ENCODE measurements at regions not wholly inside any gene's neighbourhood (a gene's known extent, or its start where the extent isn't known, plus 50 kb on each side); places are given as distances from the start of the nearest gene placed in this dataset.

GRCh38 chr6:126427713-126428112, 87.8 kb downstream of the CENPW start:
- no TSS peak for BruUV-seq (replicated peaks)
- Histone ChIP-seq H3K4me1 (ENCODE audit: control insufficient read depth, insufficient read depth, low read length) (no peaks in the 10 kb centered on the region), H3K4me3 (no peak overlapping the region), H3K27ac (ENCODE audit: control insufficient read depth, insufficient read depth) (no peak overlapping the region), H3K9ac (ENCODE audit: control insufficient read depth, insufficient read depth, low read length) (no peak overlapping the region), H2AFZ (ENCODE audit: control insufficient read depth, low read depth, low read length) (no peak overlapping the region), H3K36me3 (ENCODE audit: control insufficient read depth in 2 of 2, insufficient read depth in 2 of 2, low read length in 1 of 2) (no peaks in the 10 kb centered on the region), H3K27me3 (replicated peaks in 1 of 2; ENCODE audit: control insufficient read depth in 2 of 2, insufficient read depth in 2 of 2, low read length in 1 of 2) (no peaks in the 10 kb centered on the region), H3K4me2 (ENCODE audit: control insufficient read depth, insufficient read depth) (no peak overlapping the region), H3K79me2 (ENCODE audit: control insufficient read depth, insufficient read depth, low read length) (no peaks in the 10 kb centered on the region), H3K9me3 (replicated peaks; ENCODE audit: control insufficient read depth, insufficient read depth, low read length) (no peaks in the 10 kb centered on the region), H4K20me1 (ENCODE audit: control insufficient read depth, insufficient read depth) (no peaks in the 10 kb centered on the region)
- FAIRE-seq (no peak), ATAC-seq (no peak), DNase-seq (ENCODE audit: low read depth, low spot score) (no peak)
- ChIA-PET SMC1A (ENCODE audit: uncharacterized antibody, unreplicated experiment) (no interaction called here), POLR2A (no interaction called here), RAD21 (ENCODE audit: unreplicated experiment) (no interaction called here), CTCF (no interaction called here)
- intact Hi-C loops (cut with micrococcal nuclease; ENCODE audit: unreplicated experiment) (no loop called here), in situ Hi-C loops (cut with MboI) (no loop called here)
- WGBS (ENCODE audit: insufficient coverage, insufficient replicate concordance, low lambda C conversion rate, missing lambda C conversion rate), result 11% methylated on average over 3 of the region's 3 CpGs
- no peak for TF ChIP-seq ZBTB40 (IDR thresholded peaks at IDR 0.05; ENCODE audit: borderline replicate concordance)
- TF ChIP-seq PML (IDR thresholded peaks at IDR 0.05; ENCODE audit: low read length), result no peak
- no peak for TF ChIP-seq ZNF622 (IDR thresholded peaks at IDR 0.05)
- no peak for TF ChIP-seq SIX5 (IDR thresholded peaks at IDR 0.05; ENCODE audit: low read depth, low read length, severe bottlenecking)
- TF ChIP-seq ZSCAN29 (IDR thresholded peaks at IDR 0.05), result no peak
- no peak for TF ChIP-seq CUX1 (IDR thresholded peaks at IDR 0.05; ENCODE audit: insufficient replicate concordance, low read depth, low read length)
- no peak for TF ChIP-seq E4F1 (IDR thresholded peaks at IDR 0.05; ENCODE audit: borderline replicate concordance, partially characterized antibody)
- TF ChIP-seq SP1 (IDR thresholded peaks at IDR 0.05; ENCODE audit: low read depth, low read length), result no peak
- TF ChIP-seq BCLAF1 (IDR thresholded peaks at IDR 0.05), result no peak

Data from GM12878 (cell line).